HL-60 (cell line): ENCODE measurements at regions not wholly inside any gene's neighbourhood (a gene's known extent, or its start where the extent isn't known, plus 50 kb on each side); places are given as distances from the start of the nearest gene placed in this dataset.
A peak's percentile ranks its signal among the peaks of the same experiment; 100 is the strongest.
"Not testable (repeated sequence)": the region's sequence is repeated elsewhere in the genome, so short reads cannot be mapped to it uniquely, and the experiment has no call there.

ENCODE experiments used
- CTCF ChIP-seq: IDR thresholded peaks from one replicate; pipeline ENCODE4 v1.5.1; 2011; ENCODE audit warnings: low read length, control low read depth, inconsistent platforms; ENCODE audit not compliant: insufficient read depth
- GABPA ChIP-seq: IDR thresholded peaks from 2 replicates; pipeline ENCODE4 v1.6.1; 2012; ENCODE audit warnings: low read depth
- POLR2AphosphoS5 ChIP-seq: IDR thresholded peaks from 2 replicates; pipeline ENCODE4 v1.6.1; 2012; ENCODE audit warnings: low read depth
- SPI1 ChIP-seq: IDR thresholded peaks from 2 replicates; pipeline ENCODE4 v1.6.1; 2012; ENCODE audit warnings: low read depth, mild to moderate bottlenecking, borderline replicate concordance
- TF ChIP-seq, protein P1 (sequence below): IDR thresholded peaks from 2 replicates; pipeline ENCODE4 v1.6.1; 2012; ENCODE audit warnings: low read depth; ENCODE audit not compliant: insufficient replicate concordance

GRCh38 chr11:67787681-67788340, 113.4 kb upstream of the ALDH3B2 start:
- TF ChIP-seq CTCF, POLR2AphosphoS5, GABPA: not testable (repeated sequence)
- TF ChIP-seq SPI1 = peak; percentile 49; the same call in 1 of the 2 replicates
- TF ChIP-seq, protein P1, sequence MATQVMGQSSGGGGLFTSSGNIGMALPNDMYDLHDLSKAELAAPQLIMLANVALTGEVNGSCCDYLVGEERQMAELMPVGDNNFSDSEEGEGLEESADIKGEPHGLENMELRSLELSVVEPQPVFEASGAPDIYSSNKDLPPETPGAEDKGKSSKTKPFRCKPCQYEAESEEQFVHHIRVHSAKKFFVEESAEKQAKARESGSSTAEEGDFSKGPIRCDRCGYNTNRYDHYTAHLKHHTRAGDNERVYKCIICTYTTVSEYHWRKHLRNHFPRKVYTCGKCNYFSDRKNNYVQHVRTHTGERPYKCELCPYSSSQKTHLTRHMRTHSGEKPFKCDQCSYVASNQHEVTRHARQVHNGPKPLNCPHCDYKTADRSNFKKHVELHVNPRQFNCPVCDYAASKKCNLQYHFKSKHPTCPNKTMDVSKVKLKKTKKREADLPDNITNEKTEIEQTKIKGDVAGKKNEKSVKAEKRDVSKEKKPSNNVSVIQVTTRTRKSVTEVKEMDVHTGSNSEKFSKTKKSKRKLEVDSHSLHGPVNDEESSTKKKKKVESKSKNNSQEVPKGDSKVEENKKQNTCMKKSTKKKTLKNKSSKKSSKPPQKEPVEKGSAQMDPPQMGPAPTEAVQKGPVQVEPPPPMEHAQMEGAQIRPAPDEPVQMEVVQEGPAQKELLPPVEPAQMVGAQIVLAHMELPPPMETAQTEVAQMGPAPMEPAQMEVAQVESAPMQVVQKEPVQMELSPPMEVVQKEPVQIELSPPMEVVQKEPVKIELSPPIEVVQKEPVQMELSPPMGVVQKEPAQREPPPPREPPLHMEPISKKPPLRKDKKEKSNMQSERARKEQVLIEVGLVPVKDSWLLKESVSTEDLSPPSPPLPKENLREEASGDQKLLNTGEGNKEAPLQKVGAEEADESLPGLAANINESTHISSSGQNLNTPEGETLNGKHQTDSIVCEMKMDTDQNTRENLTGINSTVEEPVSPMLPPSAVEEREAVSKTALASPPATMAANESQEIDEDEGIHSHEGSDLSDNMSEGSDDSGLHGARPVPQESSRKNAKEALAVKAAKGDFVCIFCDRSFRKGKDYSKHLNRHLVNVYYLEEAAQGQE = not testable (repeated sequence)
